ENCODE measurements at regions not wholly inside any gene's neighbourhood (a gene's known extent, or its start where the extent isn't known, plus 50 kb on each side); places are given as distances from the start of the nearest gene placed in this dataset.

DNA sequence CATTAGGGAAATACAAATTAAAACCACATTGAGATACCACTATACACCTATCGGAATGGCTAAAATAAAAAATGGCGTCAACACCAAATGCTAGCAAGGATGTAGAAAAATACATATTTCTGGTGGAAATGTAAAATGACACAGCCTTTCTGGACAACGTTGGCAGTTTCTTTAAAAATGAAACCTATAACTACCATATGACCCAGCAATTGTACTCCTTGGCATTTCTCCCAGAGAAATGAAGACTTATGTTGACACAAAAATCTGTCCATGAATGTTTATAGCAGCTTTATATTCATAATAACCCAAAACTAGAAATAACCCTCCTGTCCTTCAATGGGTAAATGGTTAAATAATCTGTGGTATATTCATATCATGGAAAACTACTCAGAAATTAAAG is 188.7 kb upstream of the RAD23B start:
- H3K36me3 ChIP-seq: no peaks in the 10 kb centered on the region
- H3K27me3 ChIP-seq (ENCODE audit: insufficient read depth, low read depth, severe bottlenecking): no peaks in the 10 kb centered on the region
- H3K9me3 ChIP-seq (ENCODE audit: severe bottlenecking): no peaks in the 10 kb centered on the region
- H3K27ac ChIP-seq: no peak overlapping the region
- DNase-seq: no peak
- TF ChIP-seq, protein P1, sequence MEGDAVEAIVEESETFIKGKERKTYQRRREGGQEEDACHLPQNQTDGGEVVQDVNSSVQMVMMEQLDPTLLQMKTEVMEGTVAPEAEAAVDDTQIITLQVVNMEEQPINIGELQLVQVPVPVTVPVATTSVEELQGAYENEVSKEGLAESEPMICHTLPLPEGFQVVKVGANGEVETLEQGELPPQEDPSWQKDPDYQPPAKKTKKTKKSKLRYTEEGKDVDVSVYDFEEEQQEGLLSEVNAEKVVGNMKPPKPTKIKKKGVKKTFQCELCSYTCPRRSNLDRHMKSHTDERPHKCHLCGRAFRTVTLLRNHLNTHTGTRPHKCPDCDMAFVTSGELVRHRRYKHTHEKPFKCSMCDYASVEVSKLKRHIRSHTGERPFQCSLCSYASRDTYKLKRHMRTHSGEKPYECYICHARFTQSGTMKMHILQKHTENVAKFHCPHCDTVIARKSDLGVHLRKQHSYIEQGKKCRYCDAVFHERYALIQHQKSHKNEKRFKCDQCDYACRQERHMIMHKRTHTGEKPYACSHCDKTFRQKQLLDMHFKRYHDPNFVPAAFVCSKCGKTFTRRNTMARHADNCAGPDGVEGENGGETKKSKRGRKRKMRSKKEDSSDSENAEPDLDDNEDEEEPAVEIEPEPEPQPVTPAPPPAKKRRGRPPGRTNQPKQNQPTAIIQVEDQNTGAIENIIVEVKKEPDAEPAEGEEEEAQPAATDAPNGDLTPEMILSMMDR (IDR thresholded peaks at IDR 0.05; ENCODE audit: low read depth, low read length): no peak
- no peak overlapping the region for H3K4me3 ChIP-seq (ENCODE audit: low read depth, low read length)

DNA sequence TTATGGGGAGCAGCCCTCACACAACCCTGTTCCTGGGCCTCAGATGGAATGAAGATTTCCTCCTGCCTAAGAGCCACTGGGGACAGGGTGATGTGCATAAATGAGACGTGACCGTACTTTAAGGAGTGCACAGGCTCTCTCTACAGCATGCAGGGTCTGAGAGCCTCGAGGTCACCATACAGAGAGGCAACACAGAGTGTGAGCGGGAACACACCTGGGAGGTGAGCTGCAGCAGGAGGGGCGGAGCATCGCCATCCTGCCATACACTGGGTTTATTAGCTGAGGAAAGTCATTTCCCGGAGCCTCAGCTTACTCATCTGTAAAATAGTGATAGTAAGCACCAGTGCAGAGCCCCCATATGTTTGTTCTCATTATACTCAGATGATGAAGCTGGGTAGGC is 182.5 kb upstream of the RAD23B start:
- no peak for DNase-seq
- TF ChIP-seq, protein P1 (IDR thresholded peaks at IDR 0.05; ENCODE audit: low read depth, low read length): no peak
- Histone ChIP-seq H3K27ac (no peak overlapping the region), H3K36me3 (no peaks in the 10 kb centered on the region), H3K4me3 (ENCODE audit: low read depth, low read length) (no peak overlapping the region), H3K9me3 (ENCODE audit: severe bottlenecking) (no peaks in the 10 kb centered on the region), H3K27me3 (ENCODE audit: insufficient read depth, low read depth, severe bottlenecking) (no peaks in the 10 kb centered on the region)

DNA sequence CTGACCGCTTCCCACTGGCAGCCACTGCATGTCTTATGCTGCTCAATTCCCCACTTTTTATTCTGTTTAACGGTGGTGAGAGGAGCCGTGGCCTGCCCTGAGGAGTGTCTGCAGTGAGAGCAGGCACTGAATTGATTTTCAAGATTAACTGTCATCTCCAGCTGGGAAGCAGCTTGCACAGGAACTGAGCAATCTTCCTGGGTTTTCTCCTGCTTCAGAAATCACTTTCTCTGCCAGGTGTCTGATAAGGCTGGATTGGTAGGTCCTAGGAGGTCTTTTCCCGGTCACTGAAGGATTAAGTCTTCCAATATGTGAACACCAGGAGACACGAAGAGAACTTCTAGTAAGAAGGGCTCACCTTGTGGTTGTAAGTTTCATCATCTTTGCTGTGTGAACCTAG is 181.1 kb upstream of the RAD23B start:
- Histone ChIP-seq H3K27ac (no peak overlapping the region), H3K36me3 (no peaks in the 10 kb centered on the region), H3K27me3 (ENCODE audit: insufficient read depth, low read depth, severe bottlenecking) (no peaks in the 10 kb centered on the region), H3K4me3 (ENCODE audit: low read depth, low read length) (no peak overlapping the region), H3K9me3 (ENCODE audit: severe bottlenecking) (no peaks in the 10 kb centered on the region)
- peak; percentile 83 for DNase-seq
- TF ChIP-seq, protein P1 (IDR thresholded peaks at IDR 0.05; ENCODE audit: low read depth, low read length): no peak

DNA sequence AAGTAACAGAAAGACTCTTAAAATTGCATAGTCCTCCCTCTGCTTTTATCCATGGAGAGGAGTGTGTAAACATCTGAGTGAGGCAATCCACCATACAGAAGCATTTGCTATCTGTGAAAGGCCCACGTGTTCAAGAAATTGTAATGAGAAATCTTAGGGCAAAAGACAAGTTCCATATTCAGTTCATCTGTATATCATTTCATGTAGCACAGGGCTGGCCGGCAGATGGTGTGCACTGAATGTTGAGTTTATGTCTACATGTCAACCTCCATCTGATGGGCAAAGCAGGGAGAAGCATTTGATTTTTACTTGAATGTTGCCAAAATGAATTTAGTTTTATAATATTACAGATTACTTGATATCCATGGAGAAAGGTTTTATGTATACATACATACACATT is 179.5 kb upstream of the RAD23B start:
- no peak for DNase-seq
- TF ChIP-seq, protein P1 (IDR thresholded peaks at IDR 0.05; ENCODE audit: low read depth, low read length): no peak
- Histone ChIP-seq H3K36me3 (no peaks in the 10 kb centered on the region), H3K9me3 (ENCODE audit: severe bottlenecking) (no peaks in the 10 kb centered on the region), H3K27me3 (ENCODE audit: insufficient read depth, low read depth, severe bottlenecking) (no peaks in the 10 kb centered on the region), H3K27ac (no peak overlapping the region), H3K4me3 (ENCODE audit: low read depth, low read length) (no peak overlapping the region)

DNA sequence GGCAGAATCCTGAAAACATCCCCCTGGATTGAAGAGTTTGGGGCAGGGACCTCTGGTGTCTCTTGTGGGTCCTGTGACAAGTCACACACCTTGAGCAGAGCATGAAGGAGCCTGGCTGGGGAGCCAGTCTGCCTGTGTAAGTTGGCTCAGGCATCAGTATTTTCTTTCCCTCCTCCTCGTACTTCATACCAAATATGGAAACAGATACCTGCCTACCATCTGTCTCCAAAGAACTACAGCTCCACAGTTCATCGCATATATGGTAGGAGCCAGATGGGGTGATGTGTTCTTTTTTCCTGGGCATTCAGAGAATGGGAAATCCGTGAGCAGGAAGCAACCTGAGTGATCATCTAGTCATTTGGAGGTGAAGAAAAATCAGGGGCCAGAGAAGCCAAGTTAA is 177.3 kb upstream of the RAD23B start:
- TF ChIP-seq, protein P1 (IDR thresholded peaks at IDR 0.05; ENCODE audit: low read depth, low read length): no peak
- no peak overlapping the region for H3K4me3 ChIP-seq (ENCODE audit: low read depth, low read length)
- no peak overlapping the region for H3K27ac ChIP-seq
- peak; percentile 36 for DNase-seq
- H3K36me3 ChIP-seq: no peaks in the 10 kb centered on the region
- H3K9me3 ChIP-seq (ENCODE audit: severe bottlenecking): no peaks in the 10 kb centered on the region
- H3K27me3 ChIP-seq (ENCODE audit: insufficient read depth, low read depth, severe bottlenecking): no peaks in the 10 kb centered on the region

DNA sequence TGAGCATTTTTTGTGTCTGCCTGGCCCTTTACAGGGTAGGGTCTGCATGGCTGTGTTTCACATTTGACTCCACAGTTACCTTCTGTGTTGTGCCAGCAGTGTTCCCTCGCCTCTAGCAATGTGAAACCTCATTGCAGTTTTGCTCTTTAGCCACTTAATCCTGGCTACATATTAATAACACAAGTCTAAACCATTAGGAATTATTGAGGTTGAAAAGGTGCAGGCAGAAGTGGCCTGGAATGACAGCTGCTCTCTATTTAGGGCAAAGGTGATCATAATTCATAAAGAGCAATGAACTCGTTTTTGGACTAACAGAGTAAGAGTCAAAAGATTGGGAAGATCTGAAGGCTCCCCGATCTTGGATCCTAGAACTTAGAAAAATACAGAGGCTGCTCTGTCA is 176.7 kb upstream of the RAD23B start:
- H3K9me3 ChIP-seq (ENCODE audit: severe bottlenecking): no peaks in the 10 kb centered on the region
- H3K36me3 ChIP-seq: no peaks in the 10 kb centered on the region
- TF ChIP-seq, protein P1 (IDR thresholded peaks at IDR 0.05; ENCODE audit: low read depth, low read length): no peak
- H3K27ac ChIP-seq: no peak overlapping the region
- no peak overlapping the region for H3K4me3 ChIP-seq (ENCODE audit: low read depth, low read length)
- DNase-seq: no peak
- no peaks in the 10 kb centered on the region for H3K27me3 ChIP-seq (ENCODE audit: insufficient read depth, low read depth, severe bottlenecking)

All from WERI-Rb-1 (cell line).